MM.1S (cell line): ENCODE measurements at regions not wholly inside any gene's neighbourhood (a gene's known extent, or its start where the extent isn't known, plus 50 kb on each side); places are given as distances from the start of the nearest gene placed in this dataset.

Experiments used
- DNase-seq: peaks from one replicate; pipeline ENCODE4 v3.0.0-alpha.2; 2015
- H2AFZ ChIP-seq: fragments of 300-600 bp; sonication (generic); 2 replicates; pipeline ENCODE4 v1.6.0; 2016; ENCODE audit warnings: antibody characterized with exemption, low read length
- H3F3A ChIP-seq: fragments of 300-600 bp; sonication (generic); 2 replicates; pipeline ENCODE4 v1.6.1; 2016; ENCODE audit warnings: mild to moderate bottlenecking, antibody characterized with exemption, low read length, moderate library complexity, mixed read lengths; ENCODE audit not compliant: insufficient read depth
- H3K27ac ChIP-seq: fragments of 300-600 bp; sonication (generic); 2 replicates; pipeline ENCODE4 v1.5.1; 2016; ENCODE audit warnings: mild to moderate bottlenecking, low read length
- H3K27me3 ChIP-seq: fragments of 300-600 bp; sonication (generic); replicated peaks from 2 replicates; pipeline ENCODE4 v1.6.0; 2016; ENCODE audit warnings: low read length; ENCODE audit not compliant: insufficient read depth
- H3K36me3 ChIP-seq: fragments of 300-600 bp; sonication (generic); replicated peaks from 2 replicates; pipeline ENCODE4 v1.6.1; 2016; ENCODE audit warnings: mild to moderate bottlenecking, low read length, mixed read lengths; ENCODE audit not compliant: insufficient read depth
- H3K4me1 ChIP-seq: fragments of 300-600 bp; sonication (generic); 2 replicates; pipeline ENCODE4 v1.6.1; 2016; ENCODE audit warnings: low read length, mixed read lengths
- H3K4me2 ChIP-seq: fragments of 300-600 bp; sonication (generic); 2 replicates; pipeline ENCODE4 v1.6.0; 2016; ENCODE audit warnings: low read depth, low read length
- H3K4me3 ChIP-seq: fragments of 300-600 bp; sonication (generic); 2 replicates; pipeline ENCODE4 v1.5.1; 2016; ENCODE audit warnings: low read length, mixed read lengths
- H3K79me2 ChIP-seq: fragments of 300-600 bp; sonication (generic); 2 replicates; pipeline ENCODE4 v1.6.1; 2016; ENCODE audit warnings: mixed run types, low read length, mixed read lengths
- H3K9ac ChIP-seq: fragments of 300-600 bp; sonication (generic); 2 replicates; pipeline ENCODE4 v1.6.1; 2016; ENCODE audit warnings: low read length, mixed read lengths
- H3K9me2 ChIP-seq: fragments of 300-600 bp; sonication (generic); replicated peaks from 2 replicates; pipeline ENCODE4 v1.6.1; 2016; ENCODE audit warnings: mild to moderate bottlenecking, low read length, mixed read lengths; ENCODE audit not compliant: insufficient read depth
- H3K9me3 ChIP-seq: fragments of 300-600 bp; sonication (generic); replicated peaks from 2 replicates; pipeline ENCODE4 v1.6.1; 2016; ENCODE audit warnings: mild to moderate bottlenecking, low read length, mixed read lengths; ENCODE audit not compliant: insufficient read depth
- H4K20me1 ChIP-seq: fragments of 300-600 bp; sonication (generic); 2 replicates; pipeline ENCODE4 v1.6.1; 2016; ENCODE audit warnings: mild to moderate bottlenecking, low read length, moderate library complexity, mixed read lengths; ENCODE audit not compliant: insufficient read depth
- EZH2 ChIP-seq: fragments of 300-600 bp; sonication (generic); optimal IDR thresholded peaks from 2 replicates; pipeline ENCODE3; 2017; ENCODE audit warnings: low read depth, mild to moderate bottlenecking, antibody characterized with exemption, low read length, mixed read lengths
- EZH2phosphoT487 ChIP-seq: fragments of 300-600 bp; sonication (generic); IDR thresholded peaks from 2 replicates; pipeline ENCODE4 v1.6.1; 2018; ENCODE audit warnings: antibody characterized with exemption, low read length
- TF ChIP-seq, protein P1 (sequence below): fragments of 300-600 bp; sonication (generic); IDR thresholded peaks from 2 replicates; pipeline ENCODE4 v1.5.1; 2016; ENCODE audit warnings: antibody characterized with exemption, low read length, mixed read lengths

DNA sequence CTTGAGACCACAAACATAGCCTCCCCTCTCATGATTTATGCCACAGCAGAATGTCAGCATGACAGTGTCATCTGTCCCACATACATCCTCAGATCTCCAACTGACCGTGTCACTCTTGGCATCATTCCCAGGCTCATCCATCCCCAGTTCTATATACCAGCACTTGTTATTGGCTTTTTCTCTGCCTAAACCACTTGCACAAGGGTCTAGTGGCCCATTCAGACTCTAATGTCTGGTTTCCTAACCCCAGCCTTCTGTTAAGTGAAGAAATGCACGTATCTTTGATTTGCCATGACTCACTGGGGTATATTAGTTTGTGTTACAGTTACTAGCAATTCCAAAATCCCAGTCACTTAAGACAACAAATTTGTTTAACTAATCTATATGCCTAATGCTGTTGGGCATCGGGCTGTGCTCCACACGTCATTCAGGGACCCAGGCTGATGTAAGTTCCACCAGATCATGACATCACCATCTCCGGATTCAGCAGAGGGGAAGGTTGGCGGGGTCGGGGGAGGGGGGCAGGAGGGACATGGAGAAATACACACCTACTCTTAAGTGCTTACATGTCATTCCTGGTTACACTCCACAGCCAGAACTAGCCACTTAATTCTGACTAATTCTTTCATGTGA lies 517.4 kb downstream of the BUD13 start:
- Histone ChIP-seq H3K4me1 (no peaks in the 10 kb centered on the region), H3F3A (no peaks in the 10 kb centered on the region), H3K9me2 (no peaks in the 10 kb centered on the region), H3K79me2 (no peaks in the 10 kb centered on the region), H3K9me3 (no peaks in the 10 kb centered on the region), H3K27me3 (no peaks in the 10 kb centered on the region), H3K4me2 (no peak overlapping the region), H2AFZ (no peak overlapping the region), H4K20me1 (no peaks in the 10 kb centered on the region), H3K9ac (no peak overlapping the region), H3K36me3 (no peaks in the 10 kb centered on the region), H3K27ac (no peak overlapping the region), H3K4me3 (no peak overlapping the region)
- TF ChIP-seq, protein P1, sequence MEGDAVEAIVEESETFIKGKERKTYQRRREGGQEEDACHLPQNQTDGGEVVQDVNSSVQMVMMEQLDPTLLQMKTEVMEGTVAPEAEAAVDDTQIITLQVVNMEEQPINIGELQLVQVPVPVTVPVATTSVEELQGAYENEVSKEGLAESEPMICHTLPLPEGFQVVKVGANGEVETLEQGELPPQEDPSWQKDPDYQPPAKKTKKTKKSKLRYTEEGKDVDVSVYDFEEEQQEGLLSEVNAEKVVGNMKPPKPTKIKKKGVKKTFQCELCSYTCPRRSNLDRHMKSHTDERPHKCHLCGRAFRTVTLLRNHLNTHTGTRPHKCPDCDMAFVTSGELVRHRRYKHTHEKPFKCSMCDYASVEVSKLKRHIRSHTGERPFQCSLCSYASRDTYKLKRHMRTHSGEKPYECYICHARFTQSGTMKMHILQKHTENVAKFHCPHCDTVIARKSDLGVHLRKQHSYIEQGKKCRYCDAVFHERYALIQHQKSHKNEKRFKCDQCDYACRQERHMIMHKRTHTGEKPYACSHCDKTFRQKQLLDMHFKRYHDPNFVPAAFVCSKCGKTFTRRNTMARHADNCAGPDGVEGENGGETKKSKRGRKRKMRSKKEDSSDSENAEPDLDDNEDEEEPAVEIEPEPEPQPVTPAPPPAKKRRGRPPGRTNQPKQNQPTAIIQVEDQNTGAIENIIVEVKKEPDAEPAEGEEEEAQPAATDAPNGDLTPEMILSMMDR = no peak
- TF ChIP-seq EZH2 (no peak), EZH2phosphoT487 (no peak)
- DNase-seq = no peak

DNA sequence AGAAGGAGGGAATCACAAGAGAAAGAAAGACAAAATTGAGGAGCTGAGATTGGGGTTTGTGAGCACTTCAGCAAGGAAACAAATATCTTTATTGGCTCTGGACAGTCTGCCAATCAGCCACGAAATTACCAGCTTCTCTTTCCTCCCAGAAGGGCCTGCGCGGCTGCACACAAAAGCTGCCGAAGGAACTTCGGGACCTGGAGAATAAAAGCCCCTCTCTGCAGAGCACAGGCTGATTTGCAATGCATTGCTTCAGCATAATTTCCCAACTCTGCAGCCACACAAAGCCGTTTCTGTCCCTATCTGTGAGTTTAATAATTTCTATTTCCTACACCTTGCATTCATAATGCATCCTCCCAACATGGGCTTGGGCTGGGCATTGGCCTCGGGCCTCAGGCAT lies 522.6 kb downstream of the BUD13 start:
- H3K36me3 ChIP-seq = no peaks in the 10 kb centered on the region
- no peaks in the 10 kb centered on the region for H3K27me3 ChIP-seq
- no peak overlapping the region for H3K9ac ChIP-seq
- H3K4me3 ChIP-seq = no peak overlapping the region
- no peak overlapping the region for H3K4me2 ChIP-seq
- no peaks in the 10 kb centered on the region for H3K4me1 ChIP-seq
- TF ChIP-seq, protein P1 = no peak
- TF ChIP-seq EZH2 (no peak), EZH2phosphoT487 (no peak)
- H3K9me3 ChIP-seq = no peaks in the 10 kb centered on the region
- no peaks in the 10 kb centered on the region for H3K79me2 ChIP-seq
- DNase-seq = no peak
- no peaks in the 10 kb centered on the region for H3K9me2 ChIP-seq
- H2AFZ ChIP-seq = no peak overlapping the region
- H4K20me1 ChIP-seq = no peaks in the 10 kb centered on the region
- no peaks in the 10 kb centered on the region for H3F3A ChIP-seq
- no peak overlapping the region for H3K27ac ChIP-seq

DNA sequence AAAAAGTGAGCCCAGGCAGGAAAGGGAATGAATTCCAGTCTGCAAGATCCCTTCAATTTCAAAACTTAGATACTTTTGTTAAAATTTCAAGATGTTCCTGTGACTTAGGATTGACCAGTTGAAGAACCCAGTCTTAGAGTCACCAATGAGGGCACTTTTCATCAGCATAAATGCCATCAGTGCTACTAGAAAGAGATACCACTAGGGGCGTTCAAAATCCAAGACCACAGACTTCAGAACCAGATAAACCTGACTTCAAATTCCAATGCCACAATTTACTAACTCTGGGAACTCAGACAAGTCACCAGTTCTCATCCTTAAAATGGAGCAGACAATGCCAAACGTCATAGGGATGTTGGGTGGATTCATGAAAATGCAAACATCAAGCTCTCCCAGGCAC lies 523.2 kb downstream of the BUD13 start:
- H3K9me3 ChIP-seq = no peaks in the 10 kb centered on the region
- TF ChIP-seq EZH2phosphoT487 (no peak), EZH2 (no peak)
- TF ChIP-seq, protein P1 = no peak

More for the DNA sequence above, 523.2 kb downstream of the BUD13 start:
- Histone ChIP-seq H3K9me2 (no peaks in the 10 kb centered on the region), H4K20me1 (no peaks in the 10 kb centered on the region), H3K27me3 (no peaks in the 10 kb centered on the region), H3K4me3 (no peak overlapping the region), H2AFZ (no peak overlapping the region), H3K4me2 (no peak overlapping the region), H3K79me2 (no peaks in the 10 kb centered on the region), H3K4me1 (no peaks in the 10 kb centered on the region), H3K9ac (no peak overlapping the region), H3K36me3 (no peaks in the 10 kb centered on the region), H3F3A (no peaks in the 10 kb centered on the region), H3K27ac (no peak overlapping the region)
- no peak for DNase-seq
